HL-60 (cell line): ENCODE measurements at regions not wholly inside any gene's neighbourhood (a gene's known extent, or its start where the extent isn't known, plus 50 kb on each side); places are given as distances from the start of the nearest gene placed in this dataset.

ENCODE experiments used
- DNase-seq, 2 experiments: peaks; one replicate each; pipeline ENCODE4 v3.0.0-alpha.2; 2010 to 2020; ENCODE audit warnings: low read depth in 1 of 2, low spot score in 1 of 2
- H3K27ac ChIP-seq: fragments of 250-450 bp; sonication (Bioruptor Pico); replicated peaks from 2 replicates; pipeline ENCODE4 v1.5.1; 2020; ENCODE audit warnings: mild to moderate bottlenecking, moderate library complexity
- H3K27me3 ChIP-seq: fragments of 250-450 bp; sonication (Bioruptor Pico); 2 replicates; pipeline ENCODE4 v1.5.1; 2021; ENCODE audit warnings: mild to moderate bottlenecking, moderate library complexity; ENCODE audit not compliant: insufficient read depth, poor library complexity, severe bottlenecking
- H3K4me3 ChIP-seq: replicated peaks from 2 replicates; pipeline ENCODE4 v1.5.1; 2011; ENCODE audit warnings: mild to moderate bottlenecking, control low read depth, low read length; ENCODE audit not compliant: insufficient read depth
- CTCF ChIP-seq: IDR thresholded peaks from one replicate; pipeline ENCODE4 v1.5.1; 2011; ENCODE audit warnings: low read length, control low read depth, inconsistent platforms; ENCODE audit not compliant: insufficient read depth
- GABPA ChIP-seq: IDR thresholded peaks from 2 replicates; pipeline ENCODE4 v1.6.1; 2012; ENCODE audit warnings: low read depth
- POLR2AphosphoS5 ChIP-seq: IDR thresholded peaks from 2 replicates; pipeline ENCODE4 v1.6.1; 2012; ENCODE audit warnings: low read depth
- REST ChIP-seq: IDR thresholded peaks from 2 replicates; pipeline ENCODE4 v1.6.1; 2012; ENCODE audit warnings: low read depth; ENCODE audit not compliant: insufficient replicate concordance
- SPI1 ChIP-seq: IDR thresholded peaks from 2 replicates; pipeline ENCODE4 v1.6.1; 2012; ENCODE audit warnings: low read depth, mild to moderate bottlenecking, borderline replicate concordance

- TF ChIP-seq REST (no peak), SPI1 (no peak), GABPA (no peak), POLR2AphosphoS5 (no peak), CTCF (no peak)
- Histone ChIP-seq H3K27me3 (no peaks in the 10 kb centered on the region), H3K27ac (no peak overlapping the region), H3K4me3 (no peak overlapping the region)
- no peak for DNase-seq
Measured at GRCh38 chr10:129415215-129416140, 51.6 kb upstream of the MGMT start.

GRCh38 chr10:129416155-129416554 is 50.9 kb upstream of the MGMT start:
- Histone ChIP-seq H3K4me3 (no peak overlapping the region), H3K27me3 (no peaks in the 10 kb centered on the region), H3K27ac (no peak overlapping the region)
- DNase-seq = no peak
- TF ChIP-seq GABPA (no peak), REST (no peak), SPI1 (no peak), CTCF (no peak), POLR2AphosphoS5 (no peak)

- no peak overlapping the region for H3K27ac ChIP-seq
Measured at GRCh38 chr10:129416956-129417765, 49.9 kb upstream of the MGMT start.

More at GRCh38 chr10:129416956-129417765, 49.9 kb upstream of the MGMT start:
- no peak for TF ChIP-seq SPI1
- no peak for TF ChIP-seq POLR2AphosphoS5
- no peak for TF ChIP-seq GABPA
- no peak for TF ChIP-seq REST
- no peak for TF ChIP-seq CTCF
- H3K4me3 ChIP-seq = no peak overlapping the region
- no peak for DNase-seq
- H3K27me3 ChIP-seq = no peaks in the 10 kb centered on the region
